ENCODE measurements at regions not wholly inside any gene's neighbourhood (a gene's known extent, or its start where the extent isn't known, plus 50 kb on each side); places are given as distances from the start of the nearest gene placed in this dataset.

DNA sequence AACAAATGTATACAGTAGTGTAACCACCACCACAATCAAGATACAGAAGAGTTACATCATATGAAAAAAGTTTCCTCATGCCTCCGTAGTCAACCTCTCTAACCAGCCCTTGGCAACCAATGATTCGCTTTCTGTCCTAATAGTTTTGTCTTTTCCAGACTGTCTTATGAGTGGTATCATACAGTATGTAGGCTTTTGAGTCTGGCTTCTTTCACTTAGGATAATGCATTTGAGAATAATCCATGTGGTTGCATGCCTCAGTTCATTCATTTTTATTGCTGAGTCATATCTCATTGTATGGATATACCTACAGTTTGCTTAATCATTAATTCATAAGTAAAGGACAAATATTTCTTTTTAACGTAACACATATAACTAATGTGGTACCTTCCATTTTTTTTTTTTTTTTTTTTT, 86.4 kb upstream of the RIPOR2 start:
- no peak overlapping the region for H3K4me3 ChIP-seq
- H3K4me2 ChIP-seq = no peak overlapping the region
- no peaks in the 10 kb centered on the region for H4K20me1 ChIP-seq (ENCODE audit: insufficient read depth, poor library complexity, severe bottlenecking)
- no peak overlapping the region for H3K27ac ChIP-seq
- no peak overlapping the region for H2AFZ ChIP-seq
- TF ChIP-seq EZH2 (IDR thresholded peaks at IDR 0.05; ENCODE audit: borderline replicate concordance) (no peak), EZH2phosphoT487 (IDR thresholded peaks at IDR 0.05; ENCODE audit: low read depth, severe bottlenecking, unreplicated experiment) (no peak)
- TF ChIP-seq, protein P1, sequence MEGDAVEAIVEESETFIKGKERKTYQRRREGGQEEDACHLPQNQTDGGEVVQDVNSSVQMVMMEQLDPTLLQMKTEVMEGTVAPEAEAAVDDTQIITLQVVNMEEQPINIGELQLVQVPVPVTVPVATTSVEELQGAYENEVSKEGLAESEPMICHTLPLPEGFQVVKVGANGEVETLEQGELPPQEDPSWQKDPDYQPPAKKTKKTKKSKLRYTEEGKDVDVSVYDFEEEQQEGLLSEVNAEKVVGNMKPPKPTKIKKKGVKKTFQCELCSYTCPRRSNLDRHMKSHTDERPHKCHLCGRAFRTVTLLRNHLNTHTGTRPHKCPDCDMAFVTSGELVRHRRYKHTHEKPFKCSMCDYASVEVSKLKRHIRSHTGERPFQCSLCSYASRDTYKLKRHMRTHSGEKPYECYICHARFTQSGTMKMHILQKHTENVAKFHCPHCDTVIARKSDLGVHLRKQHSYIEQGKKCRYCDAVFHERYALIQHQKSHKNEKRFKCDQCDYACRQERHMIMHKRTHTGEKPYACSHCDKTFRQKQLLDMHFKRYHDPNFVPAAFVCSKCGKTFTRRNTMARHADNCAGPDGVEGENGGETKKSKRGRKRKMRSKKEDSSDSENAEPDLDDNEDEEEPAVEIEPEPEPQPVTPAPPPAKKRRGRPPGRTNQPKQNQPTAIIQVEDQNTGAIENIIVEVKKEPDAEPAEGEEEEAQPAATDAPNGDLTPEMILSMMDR (IDR thresholded peaks at IDR 0.05; ENCODE audit: poor library complexity) = no peak
- H3K79me2 ChIP-seq = no peaks in the 10 kb centered on the region
- no peak for DNase-seq (ENCODE audit: low spot score)
- H3K9me2 ChIP-seq (replicated peaks; ENCODE audit: insufficient read depth) = no peaks in the 10 kb centered on the region
- WGBS (ENCODE audit: low lambda C conversion rate, missing lambda C conversion rate) = 83% methylated on average over 3 of the region's 3 CpGs
- H3K9me3 ChIP-seq (ENCODE audit: low read depth) = no peaks in the 10 kb centered on the region
- H3K27me3 ChIP-seq = no peaks in the 10 kb centered on the region
- H3K36me3 ChIP-seq (replicated peaks; ENCODE audit: insufficient read depth, low read depth) = no peaks in the 10 kb centered on the region
- no peaks in the 10 kb centered on the region for H3K4me1 ChIP-seq (ENCODE audit: insufficient read depth)

DNA sequence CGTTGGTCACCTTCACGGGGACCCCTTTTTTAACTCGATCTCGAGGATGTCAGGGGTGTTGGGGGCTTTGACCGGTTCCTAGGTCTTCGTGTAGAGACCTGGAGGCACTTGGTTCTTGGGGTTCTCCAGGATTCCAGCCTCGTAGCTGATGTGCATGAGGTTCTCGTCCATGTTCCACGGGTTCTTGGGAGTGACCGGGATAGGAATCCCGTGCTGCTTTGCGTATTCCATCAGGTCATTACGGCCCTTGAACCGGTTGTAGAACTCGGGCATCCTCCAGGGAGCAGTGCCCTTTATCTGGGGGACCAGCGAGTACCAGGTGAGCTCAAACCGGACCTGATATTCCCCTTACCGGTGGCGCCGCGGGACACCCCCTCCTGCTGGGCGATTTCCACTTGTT, 88.0 kb upstream of the RIPOR2 start:
- no peak overlapping the region for H3K4me3 ChIP-seq
- H3K79me2 ChIP-seq = no peaks in the 10 kb centered on the region
- H4K20me1 ChIP-seq (ENCODE audit: insufficient read depth, poor library complexity, severe bottlenecking) = no peaks in the 10 kb centered on the region
- no peak overlapping the region for H3K4me2 ChIP-seq
- DNase-seq (ENCODE audit: low spot score) = no peak
- H3K27me3 ChIP-seq = no peaks in the 10 kb centered on the region
- no peak overlapping the region for H2AFZ ChIP-seq
- TF ChIP-seq EZH2phosphoT487 (IDR thresholded peaks at IDR 0.05; ENCODE audit: low read depth, severe bottlenecking, unreplicated experiment) (no peak), EZH2 (IDR thresholded peaks at IDR 0.05; ENCODE audit: borderline replicate concordance) (no peak)
- TF ChIP-seq, protein P1 (IDR thresholded peaks at IDR 0.05; ENCODE audit: poor library complexity) = no peak
- H3K36me3 ChIP-seq (replicated peaks; ENCODE audit: insufficient read depth, low read depth) = no peaks in the 10 kb centered on the region
- H3K9me3 ChIP-seq (ENCODE audit: low read depth) = no peaks in the 10 kb centered on the region
- H3K4me1 ChIP-seq (ENCODE audit: insufficient read depth) = no peaks in the 10 kb centered on the region
- no peaks in the 10 kb centered on the region for H3K9me2 ChIP-seq (replicated peaks; ENCODE audit: insufficient read depth)
- no peak overlapping the region for H3K27ac ChIP-seq
- WGBS (ENCODE audit: low lambda C conversion rate, missing lambda C conversion rate) = 96% methylated on average over 21 of the region's 22 CpGs

DNA sequence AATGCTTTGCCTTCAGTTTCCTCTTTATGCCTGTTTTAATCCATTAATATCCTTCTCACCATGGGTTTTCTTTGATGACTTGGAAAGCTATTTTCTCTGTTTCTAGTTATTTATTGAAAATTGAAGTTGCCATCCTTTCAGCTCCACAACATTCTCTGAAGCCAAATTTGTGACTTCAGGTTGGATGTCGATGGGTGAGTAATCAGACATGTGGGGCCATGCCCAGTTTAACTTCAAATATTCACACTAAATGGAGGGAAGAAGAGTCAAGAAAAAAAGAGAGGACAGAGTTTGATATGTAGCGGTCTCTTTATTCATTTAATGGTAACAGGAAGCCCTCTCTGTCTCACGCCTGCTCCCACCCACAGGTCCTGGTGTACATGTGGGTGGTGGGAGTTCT, 89.1 kb upstream of the RIPOR2 start:
- Histone ChIP-seq H3K9me3 (ENCODE audit: low read depth) (no peaks in the 10 kb centered on the region), H3K4me3 (no peak overlapping the region), H3K36me3 (replicated peaks; ENCODE audit: insufficient read depth, low read depth) (no peaks in the 10 kb centered on the region), H3K4me2 (no peak overlapping the region), H4K20me1 (ENCODE audit: insufficient read depth, poor library complexity, severe bottlenecking) (no peaks in the 10 kb centered on the region), H3K9me2 (replicated peaks; ENCODE audit: insufficient read depth) (no peaks in the 10 kb centered on the region), H3K27me3 (no peaks in the 10 kb centered on the region), H2AFZ (no peak overlapping the region), H3K79me2 (no peaks in the 10 kb centered on the region), H3K27ac (no peak overlapping the region), H3K4me1 (ENCODE audit: insufficient read depth) (no peaks in the 10 kb centered on the region)
- WGBS (ENCODE audit: low lambda C conversion rate, missing lambda C conversion rate) = 99% methylated on average over 3 of the region's 3 CpGs
- no peak for DNase-seq (ENCODE audit: low spot score)
- TF ChIP-seq EZH2 (IDR thresholded peaks at IDR 0.05; ENCODE audit: borderline replicate concordance) = no peak
- TF ChIP-seq, protein P1 (IDR thresholded peaks at IDR 0.05; ENCODE audit: poor library complexity) = no peak
- TF ChIP-seq EZH2phosphoT487 (IDR thresholded peaks at IDR 0.05; ENCODE audit: low read depth, severe bottlenecking, unreplicated experiment) = no peak

Measured in hepatocyte (in vitro differentiated cells).